Activated naive CD4-positive, alpha-beta T cell treated with anti-CD3 and anti-CD28 coated beads, Interleukin-2, amount 50 U/mL, for 72 hours (primary cell): ENCODE measurements at regions not wholly inside any gene's neighbourhood (a gene's known extent, or its start where the extent isn't known, plus 50 kb on each side); places are given as distances from the start of the nearest gene placed in this dataset.

ENCODE experiments used
- ATAC-seq, 2 donors: fragments of 150-1000 bp; cut with Tn5 transposase; 2 replicates each; pipeline ENCODE4 v1.10.0; 2021; ENCODE audit warnings: mild to moderate bottlenecking in 2 of 2, moderate library complexity in 2 of 2
- DNase-seq, 2 donors: peaks; one replicate each; pipeline ENCODE4 v3.0.0; 2021 to 2022; ENCODE audit warnings: low spot score in 2 of 2
- H3K27ac Mint-ChIP-seq, 2 donors: one replicate each; pipeline ENCODE4 v1.8.0; 2022; ENCODE audit warnings: mild to moderate bottlenecking in 2 of 2, mixed read lengths in 2 of 2
- H3K36me3 Mint-ChIP-seq, 2 donors: one replicate each; pipeline ENCODE4 v1.8.0; 2022; ENCODE audit warnings: mixed read lengths in 2 of 2
- H3K9me3 Mint-ChIP-seq, 2 donors: one replicate each; pipeline ENCODE4 v1.8.0; 2022; ENCODE audit warnings: mixed read lengths in 2 of 2

DNA sequence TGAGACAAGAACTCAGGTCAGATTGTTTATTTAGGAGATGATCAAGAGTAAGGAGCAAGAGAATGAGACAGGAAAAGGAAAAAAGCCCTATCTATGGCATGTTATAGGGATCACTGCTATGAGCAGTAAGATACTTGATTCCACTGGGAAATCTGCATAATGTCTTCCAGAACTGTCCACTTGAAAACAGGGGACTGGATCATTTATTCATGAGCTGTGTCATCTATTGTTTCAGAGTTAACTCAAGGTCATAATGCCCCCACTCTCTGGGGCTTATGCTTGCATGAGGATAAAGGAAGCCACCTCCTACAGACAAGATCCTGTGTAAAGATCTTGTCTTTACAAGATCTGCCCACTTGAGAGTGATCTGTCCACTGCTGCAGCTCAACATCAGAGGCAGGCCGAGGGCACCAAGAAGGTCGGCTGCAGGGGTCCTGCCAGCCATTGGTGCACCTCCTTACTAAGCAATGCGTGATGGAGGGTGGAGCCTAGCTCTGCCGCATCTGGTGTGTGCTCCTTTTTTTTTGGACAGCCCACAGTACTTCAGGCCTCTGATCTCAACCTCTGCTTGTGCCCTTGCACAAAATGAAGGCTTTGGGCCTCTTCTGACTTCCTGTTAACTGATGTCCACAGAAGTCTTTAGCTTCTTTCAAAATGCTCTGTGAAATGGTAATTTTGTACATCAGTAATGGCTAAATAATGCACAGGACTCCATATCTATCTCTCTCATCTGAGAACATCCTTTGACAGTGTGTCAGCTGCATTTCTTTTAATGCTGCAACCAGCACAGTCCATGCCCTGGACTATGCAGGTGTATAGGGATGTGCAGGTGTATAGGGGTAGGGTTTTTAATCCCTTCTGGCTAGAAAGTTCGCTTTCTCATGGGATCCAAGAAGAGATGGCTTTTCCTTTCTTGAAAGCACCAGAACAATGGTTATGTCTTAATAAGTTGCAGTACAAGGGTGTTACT is 95.9 kb upstream of the TRPC3 start:
- ATAC-seq (no peak), DNase-seq (no peak)
- no peaks in the 10 kb centered on the region for H3K36me3 Mint-ChIP-seq

DNA sequence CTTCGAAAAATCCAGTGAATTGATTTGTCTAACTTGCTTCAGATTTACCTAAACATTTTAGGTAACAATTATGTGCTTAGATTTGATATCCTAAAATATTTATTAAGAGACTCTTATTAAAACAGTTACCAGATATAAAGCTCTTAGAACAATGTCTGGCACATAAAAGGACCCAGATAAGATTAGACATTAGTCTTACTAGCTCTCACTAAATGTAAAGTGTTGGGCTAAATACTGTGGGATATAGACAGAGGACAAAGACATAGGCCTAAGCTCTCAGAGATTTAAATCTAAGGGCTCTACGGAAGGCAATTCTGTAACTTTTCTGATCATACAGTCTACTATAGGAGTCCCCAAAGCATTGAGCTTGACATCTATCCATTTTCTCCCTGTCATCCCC is 94.4 kb upstream of the TRPC3 start:
- Mint-ChIP-seq H3K36me3 (no peaks in the 10 kb centered on the region), H3K9me3 (no peaks in the 10 kb centered on the region), H3K27ac (no peak overlapping the region)

More for the DNA sequence above, 95.9 kb upstream of the TRPC3 start:
- Mint-ChIP-seq H3K27ac (no peak overlapping the region), H3K9me3 (no peaks in the 10 kb centered on the region)

DNA sequence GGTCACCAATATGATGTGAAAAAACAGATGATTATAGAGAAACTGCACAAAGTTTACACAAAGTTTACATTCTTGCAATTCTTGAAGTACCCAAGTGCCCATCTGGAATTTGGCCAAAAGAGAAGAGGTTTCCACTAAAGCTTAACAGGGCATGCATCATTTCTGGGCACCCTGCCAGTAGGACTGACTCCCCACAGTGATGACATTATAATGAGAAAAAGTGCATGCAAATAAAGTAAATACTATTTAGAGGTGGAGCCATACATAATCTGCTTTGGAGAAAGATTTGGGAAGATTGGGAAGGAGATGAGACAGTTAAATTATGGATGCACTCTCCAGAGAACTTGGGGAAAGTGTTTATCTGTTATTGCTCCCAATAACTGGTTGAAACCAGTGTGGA is 93.7 kb upstream of the TRPC3 start:
- H3K27ac Mint-ChIP-seq = no peak overlapping the region
- no peaks in the 10 kb centered on the region for H3K36me3 Mint-ChIP-seq
- DNase-seq (no peak), ATAC-seq (no peak)
- H3K9me3 Mint-ChIP-seq = no peaks in the 10 kb centered on the region

More for the DNA sequence above, 94.4 kb upstream of the TRPC3 start:
- DNase-seq (no peak), ATAC-seq (no peak)

DNA sequence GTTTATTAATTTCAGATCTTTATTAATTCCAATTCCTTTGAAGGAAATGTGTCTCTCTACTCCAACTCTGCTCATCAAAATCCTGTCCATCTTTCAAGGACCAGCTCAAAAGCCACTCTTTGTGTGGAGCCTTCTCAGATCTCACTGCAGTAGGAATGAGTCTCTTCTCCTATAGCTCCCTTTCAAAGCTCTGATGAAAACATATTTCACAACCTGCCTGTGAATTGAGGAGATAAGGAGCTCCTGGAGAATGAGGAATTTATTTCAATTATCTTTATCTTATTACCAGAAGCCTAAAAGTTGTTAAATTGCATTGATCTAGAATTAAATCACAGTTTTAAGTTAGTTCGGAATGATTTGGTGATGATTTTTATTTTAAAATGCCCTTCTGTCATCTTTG is 92.6 kb upstream of the TRPC3 start:
- no peak for DNase-seq
- no peak for ATAC-seq
- Mint-ChIP-seq H3K27ac (no peak overlapping the region), H3K9me3 (no peaks in the 10 kb centered on the region), H3K36me3 (no peaks in the 10 kb centered on the region)

DNA sequence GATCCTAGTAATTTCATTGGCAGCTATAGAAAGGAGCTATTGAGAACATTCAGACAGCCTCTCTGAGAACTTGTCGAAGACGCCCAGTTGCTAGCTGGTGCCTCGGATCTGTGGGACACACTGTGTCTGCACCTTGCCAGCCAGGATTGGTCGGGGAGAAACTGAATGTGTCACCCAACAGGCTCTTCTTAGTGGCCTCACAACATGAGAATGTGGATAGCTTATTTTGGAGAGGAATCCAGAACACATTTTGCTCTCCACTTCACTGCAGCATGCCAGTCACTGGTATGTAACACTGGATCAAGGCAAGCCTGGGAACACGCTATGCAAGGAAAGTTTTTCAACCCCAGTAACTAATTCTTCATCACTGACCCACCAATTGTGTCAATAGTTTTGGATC is 89.5 kb upstream of the TRPC3 start:
- H3K9me3 Mint-ChIP-seq = no peaks in the 10 kb centered on the region
- ATAC-seq (no peak), DNase-seq (no peak)
- H3K36me3 Mint-ChIP-seq = no peaks in the 10 kb centered on the region
- no peak overlapping the region for H3K27ac Mint-ChIP-seq

DNA sequence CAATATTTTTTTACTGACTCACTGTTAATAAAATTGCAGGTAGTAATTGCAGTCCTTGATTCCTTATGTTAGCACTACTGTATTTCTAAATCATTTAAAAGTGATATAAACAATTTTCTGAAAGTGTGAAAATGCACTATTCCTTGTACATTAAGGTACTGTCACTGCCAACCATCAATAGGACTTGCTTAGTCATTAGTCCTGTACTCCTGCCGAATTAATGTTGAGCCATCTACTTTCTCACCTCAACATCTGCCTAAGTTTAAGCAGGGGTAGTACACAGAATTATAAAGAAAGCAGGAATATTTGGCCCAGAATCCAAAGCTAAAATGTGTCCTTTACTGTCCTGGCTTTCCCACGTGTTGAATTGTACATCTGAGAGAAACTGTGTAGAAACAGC is 87.0 kb upstream of the TRPC3 start:
- Mint-ChIP-seq H3K27ac (no peak overlapping the region), H3K36me3 (no peaks in the 10 kb centered on the region), H3K9me3 (peaks cover 0 to 3% of the 10 kb centered on the region in 2 donors)
- DNase-seq (no peak), ATAC-seq (no peak)

DNA sequence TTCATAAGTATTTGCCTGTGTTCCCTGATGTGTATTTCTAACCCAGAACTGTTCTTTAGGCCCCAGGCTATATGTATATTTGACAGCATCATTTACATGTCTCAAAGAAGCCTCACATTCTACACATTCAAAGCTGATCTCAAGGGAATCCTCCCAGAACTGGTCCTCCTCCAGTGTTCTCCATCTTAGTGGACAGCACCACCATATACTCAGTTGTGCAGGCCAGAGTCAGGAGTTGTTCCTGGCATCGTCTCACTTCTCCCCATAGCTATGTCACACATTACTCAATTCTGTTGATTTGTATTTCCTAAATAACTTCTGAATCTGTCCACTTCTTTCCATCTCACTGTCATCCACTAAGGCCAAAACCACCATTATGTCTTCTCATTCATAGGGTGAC is 82.8 kb upstream of the TRPC3 start:
- ATAC-seq (peak in 1 of 2 donors; percentile 59), DNase-seq (no peak)
- Mint-ChIP-seq H3K9me3 (peaks cover 15 to 17% of the 10 kb centered on the region in 2 donors), H3K36me3 (peaks cover 9 to 17% of the 10 kb centered on the region in 2 donors), H3K27ac (no peak overlapping the region)

DNA sequence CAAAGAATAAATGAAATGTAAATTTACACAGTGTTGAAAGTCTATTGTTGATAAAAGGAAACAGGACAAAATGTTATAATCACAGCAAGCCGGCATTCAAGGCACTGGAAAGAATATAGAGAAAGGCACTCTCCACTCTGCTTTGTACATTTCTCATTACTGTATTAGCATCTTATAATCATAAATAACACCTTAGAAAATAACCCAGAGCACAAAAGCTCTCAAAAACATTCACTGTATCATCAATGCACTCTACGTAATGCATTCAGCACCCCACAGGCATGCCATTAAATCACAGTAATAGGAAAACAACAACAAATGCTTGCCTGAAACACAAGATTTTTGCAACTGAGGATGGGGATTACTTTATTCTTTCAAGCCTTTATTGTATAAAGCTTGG is 75.3 kb upstream of the TRPC3 start:
- Mint-ChIP-seq H3K27ac (no peak overlapping the region), H3K36me3 (peaks cover 9 to 17% of the 10 kb centered on the region in 2 donors), H3K9me3 (peaks cover 12 to 17% of the 10 kb centered on the region in 2 donors)
- ATAC-seq (no peak), DNase-seq (no peak)

DNA sequence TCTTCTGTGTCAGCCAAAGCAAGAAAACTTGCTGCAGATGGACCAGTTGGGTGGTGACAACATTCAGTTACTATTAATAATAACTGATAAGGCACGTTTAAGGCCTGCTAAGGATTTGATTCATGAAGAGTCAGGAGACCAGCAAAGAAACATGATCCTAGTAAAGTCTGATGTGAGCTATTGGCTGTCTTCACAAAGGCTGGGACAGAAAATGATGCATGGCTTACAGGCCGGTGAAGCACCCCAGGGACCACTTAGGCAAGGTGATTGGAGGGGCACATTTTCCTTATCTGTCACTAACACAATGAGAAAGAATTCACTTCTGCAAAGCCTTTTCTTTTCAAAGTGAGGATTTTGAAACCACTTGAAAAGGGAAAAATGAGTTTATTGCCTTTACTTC is 65.4 kb upstream of the TRPC3 start:
- no peak overlapping the region for H3K27ac Mint-ChIP-seq
- ATAC-seq = no peak

DNA sequence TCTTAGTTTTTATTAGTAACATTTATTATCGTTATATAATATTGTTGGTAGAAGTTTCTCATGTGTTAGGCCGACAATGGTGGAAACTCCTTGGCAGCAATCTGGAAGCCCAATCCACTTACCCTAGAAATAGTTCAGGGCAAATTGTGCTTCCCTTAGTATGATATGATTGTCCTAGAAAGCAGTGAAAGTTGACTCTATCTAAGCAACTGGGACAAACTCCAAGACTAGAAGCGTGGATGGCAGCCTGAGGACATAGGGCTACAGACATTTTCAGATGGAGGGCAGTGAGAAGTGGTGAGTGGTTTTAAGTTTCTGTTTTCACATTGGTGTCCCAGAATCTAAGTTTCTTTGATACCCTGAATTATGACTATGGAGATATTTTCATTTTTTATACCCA is 63.3 kb upstream of the TRPC3 start:
- no peak for ATAC-seq
- no peak for DNase-seq
- H3K9me3 Mint-ChIP-seq = peaks cover 0 to 4% of the 10 kb centered on the region in 2 donors
- no peaks in the 10 kb centered on the region for H3K36me3 Mint-ChIP-seq
- no peak overlapping the region for H3K27ac Mint-ChIP-seq

More for the DNA sequence above, 65.4 kb upstream of the TRPC3 start:
- Mint-ChIP-seq H3K9me3 (peaks cover 0 to 4% of the 10 kb centered on the region in 2 donors), H3K36me3 (no peaks in the 10 kb centered on the region)
- no peak for DNase-seq

DNA sequence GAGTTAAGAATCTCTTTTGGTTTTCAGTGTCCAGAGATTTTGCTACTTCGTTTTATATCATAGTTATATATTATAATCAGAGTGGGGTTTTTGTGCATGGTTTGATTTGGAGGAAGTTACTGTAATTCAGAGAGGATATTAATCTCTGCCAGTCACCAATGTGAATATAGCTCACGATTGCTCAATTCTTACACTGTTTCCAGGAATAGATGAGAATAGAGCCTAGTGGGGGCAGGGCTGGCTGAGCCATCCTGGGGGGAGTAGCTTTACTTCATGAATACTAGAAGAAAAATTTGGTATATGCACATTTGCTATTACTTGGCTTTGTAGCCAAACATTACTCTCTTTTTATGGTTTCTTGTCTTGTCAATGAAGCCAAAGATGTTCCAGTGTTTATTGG is 60.9 kb upstream of the TRPC3 start:
- no peaks in the 10 kb centered on the region for H3K36me3 Mint-ChIP-seq
- ATAC-seq (no peak), DNase-seq (no peak)
- H3K9me3 Mint-ChIP-seq = no peaks in the 10 kb centered on the region
- no peak overlapping the region for H3K27ac Mint-ChIP-seq

DNA sequence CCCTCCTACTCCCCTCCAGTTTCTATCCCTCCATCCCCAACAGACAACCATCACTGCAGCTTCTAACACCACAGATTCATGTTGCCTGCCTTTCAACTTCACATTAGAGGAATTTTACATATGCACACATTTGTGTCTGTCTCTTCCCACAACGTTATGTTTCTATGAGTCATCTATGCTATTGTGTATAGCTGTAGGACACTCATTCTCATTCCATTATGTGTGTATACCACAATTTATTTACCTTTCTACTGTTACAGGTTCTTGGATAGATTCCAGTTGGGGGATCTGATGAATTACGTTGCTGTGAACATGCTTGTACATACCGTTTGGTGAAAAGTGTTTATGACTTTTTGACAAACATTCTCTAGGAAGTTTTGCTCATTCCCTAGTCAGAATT is 58.8 kb upstream of the TRPC3 start:
- no peaks in the 10 kb centered on the region for H3K36me3 Mint-ChIP-seq
- no peak for ATAC-seq
- DNase-seq = no peak

DNA sequence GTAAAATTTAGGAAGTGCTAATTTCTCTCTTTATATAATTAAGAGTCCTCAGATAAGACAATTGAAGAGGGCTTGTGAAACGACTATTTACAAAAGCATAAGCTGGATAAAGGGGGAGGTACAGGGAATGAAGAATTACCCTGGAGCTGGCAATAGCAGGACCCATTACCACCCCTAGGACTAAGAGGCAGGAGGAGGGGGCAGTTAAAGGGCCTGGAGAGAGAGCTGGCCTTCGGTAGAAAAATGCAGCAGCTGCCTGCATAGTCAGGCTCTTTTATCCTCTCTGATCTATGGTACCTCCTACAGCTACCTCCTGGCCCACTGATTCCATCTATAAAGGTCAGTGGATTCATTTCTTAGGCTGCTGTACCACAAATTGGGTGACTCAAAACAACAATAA is 57.7 kb upstream of the TRPC3 start:
- H3K36me3 Mint-ChIP-seq = no peaks in the 10 kb centered on the region
- ATAC-seq = no peak
- DNase-seq = no peak
- H3K9me3 Mint-ChIP-seq = no peaks in the 10 kb centered on the region
- H3K27ac Mint-ChIP-seq = no peak overlapping the region

More for the DNA sequence above, 58.8 kb upstream of the TRPC3 start:
- Mint-ChIP-seq H3K9me3 (no peaks in the 10 kb centered on the region), H3K27ac (no peak overlapping the region)

DNA sequence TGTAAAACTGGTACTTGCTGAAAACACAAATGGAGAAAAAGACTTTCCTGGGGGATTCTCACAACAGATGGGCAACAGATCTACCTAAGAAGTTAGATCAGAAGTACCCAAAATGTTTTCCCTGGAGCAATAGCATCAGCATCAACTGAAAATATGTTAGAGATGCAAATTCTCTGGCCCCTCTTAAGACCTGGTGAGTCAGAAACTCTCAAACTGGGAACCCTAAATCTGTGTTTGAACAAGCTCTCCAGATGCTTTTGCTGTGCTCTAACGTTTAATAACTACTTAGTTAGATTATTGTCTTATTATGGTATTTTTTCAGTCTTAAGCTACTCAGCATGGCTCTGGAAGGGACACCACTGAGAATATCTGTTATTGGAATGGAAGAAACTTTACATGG is 55.2 kb upstream of the TRPC3 start:
- ATAC-seq = no peak
- H3K36me3 Mint-ChIP-seq = no peaks in the 10 kb centered on the region
- no peak overlapping the region for H3K27ac Mint-ChIP-seq
- H3K9me3 Mint-ChIP-seq = no peaks in the 10 kb centered on the region
- DNase-seq = no peak

DNA sequence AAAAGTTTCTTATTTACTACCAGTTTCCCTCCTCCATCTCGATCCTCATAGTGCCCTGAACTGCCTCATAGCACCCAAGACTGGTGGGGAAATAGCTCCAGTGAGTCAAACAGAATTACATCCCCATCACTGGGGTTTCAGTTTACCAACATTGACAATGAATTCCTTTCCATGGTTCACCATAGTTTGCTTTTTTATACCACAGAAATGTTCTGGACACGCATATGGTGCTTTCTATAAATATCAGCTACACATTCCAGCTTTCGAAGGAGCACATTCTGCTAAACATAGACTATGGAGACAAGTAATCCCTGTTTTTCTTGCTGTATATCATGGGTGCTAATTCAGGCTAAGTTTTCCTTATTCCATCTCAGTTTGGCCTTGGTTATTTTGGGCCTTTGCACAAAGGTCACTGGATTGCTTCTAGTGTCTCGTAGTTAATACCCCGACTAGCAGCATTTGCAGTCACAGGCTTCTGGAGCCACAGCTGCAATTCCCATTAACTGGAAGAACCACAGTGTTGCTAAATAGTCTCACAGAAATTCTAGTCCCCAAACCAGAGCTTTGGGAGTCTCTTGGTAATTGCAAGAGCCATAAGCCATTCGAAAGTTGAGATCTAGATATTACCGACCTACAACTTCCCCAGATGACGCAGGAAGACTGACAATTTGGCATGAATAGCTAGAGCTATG is 53.4 kb upstream of the TRPC3 start:
- ATAC-seq = no peak
- no peak overlapping the region for H3K27ac Mint-ChIP-seq
- H3K36me3 Mint-ChIP-seq = no peaks in the 10 kb centered on the region
- H3K9me3 Mint-ChIP-seq = no peaks in the 10 kb centered on the region
- no peak for DNase-seq

DNA sequence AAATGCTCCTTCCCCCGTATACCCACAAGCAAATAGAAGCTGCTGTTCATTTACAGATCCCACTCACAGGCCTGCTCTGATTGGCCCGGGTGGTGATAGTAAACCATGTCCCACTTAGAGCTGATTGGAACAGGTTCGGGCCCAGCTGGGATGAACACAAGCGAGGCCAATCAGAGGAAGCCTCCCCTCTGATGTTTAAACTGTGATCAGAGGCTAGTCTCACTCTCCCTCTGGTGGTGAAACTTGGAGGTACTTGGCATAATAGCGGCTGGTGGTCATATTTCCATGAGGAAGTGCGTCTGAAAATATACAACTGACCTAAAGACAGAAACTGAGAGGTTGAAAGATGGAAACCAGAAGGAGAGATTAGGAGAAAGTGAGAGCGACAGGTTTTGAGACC is 51.5 kb upstream of the TRPC3 start:
- H3K36me3 Mint-ChIP-seq = no peaks in the 10 kb centered on the region
- ATAC-seq (peak; percentile 66 to 73), DNase-seq (peak in 1 of 2 donors; percentile 29)
- H3K9me3 Mint-ChIP-seq = no peaks in the 10 kb centered on the region
- no peak overlapping the region for H3K27ac Mint-ChIP-seq
